Smooth muscle cell (in vitro differentiated cells): ENCODE measurements at regions not wholly inside any gene's neighbourhood (a gene's known extent, or its start where the extent isn't known, plus 50 kb on each side); places are given as distances from the start of the nearest gene placed in this dataset.

Source experiments
- DNase-seq: peaks from one replicate; lab custom pipeline; 2025; ENCODE audit not compliant: unreplicated experiment; lab: John Stamatoyannopoulos, UW
- H2AFZ ChIP-seq: fragments of 200-600 bp; sonication (generic); 2 replicates; pipeline ENCODE4 v1.6.0; 2016; ENCODE audit warnings: antibody characterized with exemption, low read depth, mild to moderate bottlenecking
- H3F3A ChIP-seq: fragments of 200-600 bp; sonication (generic); 2 replicates; pipeline ENCODE4 v1.6.0; 2017; ENCODE audit warnings: antibody characterized with exemption, low read depth
- H3K27ac ChIP-seq: fragments of 200-600 bp; sonication (generic); 2 replicates; pipeline ENCODE4 v1.5.1; 2016; ENCODE audit warnings: low read depth, mild to moderate bottlenecking
- H3K27me3 ChIP-seq: fragments of 200-600 bp; sonication (generic); 2 replicates; pipeline ENCODE4 v1.6.1; 2016; ENCODE audit warnings: low read depth, mild to moderate bottlenecking
- H3K36me3 ChIP-seq: fragments of 200-600 bp; sonication (generic); 2 replicates; pipeline ENCODE4 v1.5.1; 2016; ENCODE audit warnings: low read depth
- H3K4me1 ChIP-seq: fragments of 200-600 bp; sonication (generic); 2 replicates; pipeline ENCODE4 v1.5.1; 2016; ENCODE audit warnings: low read depth
- H3K4me2 ChIP-seq: fragments of 200-600 bp; sonication (generic); 2 replicates; pipeline ENCODE4 v1.6.0; 2016; ENCODE audit warnings: mild to moderate bottlenecking
- H3K4me3 ChIP-seq: fragments of 200-600 bp; sonication (generic); 2 replicates; pipeline ENCODE4 v1.5.1; 2016; ENCODE audit warnings: mild to moderate bottlenecking
- H3K79me2 ChIP-seq: fragments of 200-600 bp; sonication (generic); 2 replicates; pipeline ENCODE4 v1.6.0; 2016; ENCODE audit warnings: low read depth, mild to moderate bottlenecking
- H3K9ac ChIP-seq: fragments of 200-600 bp; sonication (generic); 2 replicates; pipeline ENCODE4 v1.6.0; 2016; ENCODE audit warnings: low read depth
- H3K9me3 ChIP-seq: fragments of 200-600 bp; sonication (generic); replicated peaks from 2 replicates; pipeline ENCODE4 v1.5.1; 2016; ENCODE audit warnings: low read depth
- H4K20me1 ChIP-seq: fragments of 200-600 bp; sonication (generic); 2 replicates; pipeline ENCODE4 v1.6.0; 2016; ENCODE audit warnings: low read depth
- WGBS: methylation state at CpG from one replicate; pipeline ENCODE4 v1.1.7; 2016; ENCODE audit warnings: low lambda C conversion rate; 5-methylcytosine and 5-hydroxymethylcytosine counted together
- TF ChIP-seq, protein P1 (sequence below): fragments of 200-600 bp; sonication (generic); IDR thresholded peaks from 2 replicates; pipeline ENCODE4 v1.5.1; 2017; ENCODE audit warnings: borderline replicate concordance, mild to moderate bottlenecking, antibody characterized with exemption; ENCODE audit not compliant: insufficient read depth, poor library complexity, severe bottlenecking

DNA sequence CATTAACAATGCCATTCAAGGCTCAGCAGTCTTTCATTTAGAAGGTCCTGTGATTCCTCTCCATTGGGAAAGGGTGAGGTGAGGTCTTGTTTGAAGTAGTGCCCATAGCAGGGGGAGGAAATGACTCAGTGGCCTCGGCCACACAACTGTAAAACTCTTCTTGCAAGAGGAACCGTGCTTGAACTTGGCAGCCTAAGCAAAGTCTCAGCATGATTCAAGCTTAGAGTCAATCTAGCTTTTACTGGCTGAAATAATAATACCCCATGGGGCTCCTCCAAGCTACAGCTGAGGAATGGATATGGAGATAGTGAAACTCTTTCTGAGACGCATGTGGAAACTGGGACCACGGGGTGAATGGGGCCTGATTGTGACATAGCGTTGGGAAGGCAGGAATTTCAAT is 428.2 kb downstream of the BMP2 start:
- DNase-seq, result no peak
- no peak overlapping the region for H3K4me3 ChIP-seq
- WGBS, result 63% methylated on average over 5 of the region's 5 CpGs

DNA sequence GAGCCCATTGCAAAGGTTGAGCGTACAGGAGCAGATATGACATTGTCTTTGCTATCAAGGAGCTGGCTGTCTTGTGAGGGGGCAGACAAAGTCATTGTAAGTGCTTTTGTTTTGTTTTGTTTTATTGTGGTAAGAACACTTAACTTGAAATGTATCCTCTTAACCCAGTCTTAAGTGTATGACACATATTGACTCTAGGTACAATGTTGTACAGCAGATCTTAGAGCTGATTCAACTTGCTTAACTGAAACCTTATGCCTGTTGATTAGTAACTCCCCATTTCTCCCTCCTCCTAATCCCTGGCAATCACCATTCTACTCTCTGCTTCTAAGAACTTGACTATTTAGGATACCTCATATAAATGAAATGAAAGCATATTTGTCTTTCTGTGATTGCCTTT is 429.0 kb downstream of the BMP2 start:
- Histone ChIP-seq H4K20me1 (no peaks in the 10 kb centered on the region), H3K27ac (no peak overlapping the region), H3F3A (no peaks in the 10 kb centered on the region), H3K9ac (no peak overlapping the region), H3K4me1 (no peaks in the 10 kb centered on the region), H3K4me2 (no peak overlapping the region), H3K27me3 (no peaks in the 10 kb centered on the region), H3K9me3 (no peaks in the 10 kb centered on the region), H3K4me3 (no peak overlapping the region), H3K36me3 (no peaks in the 10 kb centered on the region), H3K79me2 (no peaks in the 10 kb centered on the region), H2AFZ (no peak overlapping the region)
- DNase-seq, result no peak
- WGBS, result 94% methylated on average over 1 of the region's 1 CpG
- TF ChIP-seq, protein P1, sequence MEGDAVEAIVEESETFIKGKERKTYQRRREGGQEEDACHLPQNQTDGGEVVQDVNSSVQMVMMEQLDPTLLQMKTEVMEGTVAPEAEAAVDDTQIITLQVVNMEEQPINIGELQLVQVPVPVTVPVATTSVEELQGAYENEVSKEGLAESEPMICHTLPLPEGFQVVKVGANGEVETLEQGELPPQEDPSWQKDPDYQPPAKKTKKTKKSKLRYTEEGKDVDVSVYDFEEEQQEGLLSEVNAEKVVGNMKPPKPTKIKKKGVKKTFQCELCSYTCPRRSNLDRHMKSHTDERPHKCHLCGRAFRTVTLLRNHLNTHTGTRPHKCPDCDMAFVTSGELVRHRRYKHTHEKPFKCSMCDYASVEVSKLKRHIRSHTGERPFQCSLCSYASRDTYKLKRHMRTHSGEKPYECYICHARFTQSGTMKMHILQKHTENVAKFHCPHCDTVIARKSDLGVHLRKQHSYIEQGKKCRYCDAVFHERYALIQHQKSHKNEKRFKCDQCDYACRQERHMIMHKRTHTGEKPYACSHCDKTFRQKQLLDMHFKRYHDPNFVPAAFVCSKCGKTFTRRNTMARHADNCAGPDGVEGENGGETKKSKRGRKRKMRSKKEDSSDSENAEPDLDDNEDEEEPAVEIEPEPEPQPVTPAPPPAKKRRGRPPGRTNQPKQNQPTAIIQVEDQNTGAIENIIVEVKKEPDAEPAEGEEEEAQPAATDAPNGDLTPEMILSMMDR, result no peak

More for the DNA sequence above, 428.2 kb downstream of the BMP2 start:
- Histone ChIP-seq H3K4me2 (no peak overlapping the region), H3F3A (no peaks in the 10 kb centered on the region), H3K27ac (no peak overlapping the region), H2AFZ (no peak overlapping the region), H3K9ac (no peak overlapping the region), H3K36me3 (no peaks in the 10 kb centered on the region), H3K9me3 (no peaks in the 10 kb centered on the region), H3K4me1 (no peaks in the 10 kb centered on the region), H4K20me1 (no peaks in the 10 kb centered on the region), H3K27me3 (no peaks in the 10 kb centered on the region), H3K79me2 (no peaks in the 10 kb centered on the region)
- TF ChIP-seq, protein P1, result no peak

DNA sequence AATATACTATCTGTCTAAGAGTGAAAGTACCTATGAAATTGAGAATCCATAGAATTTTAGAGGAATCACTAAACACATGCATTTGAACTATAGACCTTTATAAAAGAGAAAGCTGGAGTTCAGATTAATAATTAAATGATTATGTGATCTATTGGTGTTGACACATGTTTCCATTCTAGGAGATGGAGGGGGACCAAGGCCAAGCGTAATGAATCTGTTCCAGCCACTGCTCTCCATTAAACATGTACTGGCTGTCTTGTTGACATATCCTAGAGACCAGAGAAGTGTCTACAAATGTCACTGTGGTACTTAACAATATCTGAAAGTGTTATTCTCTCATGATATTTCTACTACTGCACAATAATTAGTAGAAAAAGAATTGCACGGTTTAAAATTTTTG is 432.4 kb downstream of the BMP2 start:
- H2AFZ ChIP-seq, result no peak overlapping the region
- no peaks in the 10 kb centered on the region for H3K27me3 ChIP-seq
- no peaks in the 10 kb centered on the region for H3K4me1 ChIP-seq
- H3K79me2 ChIP-seq, result no peaks in the 10 kb centered on the region
- no peaks in the 10 kb centered on the region for H3K9me3 ChIP-seq
- no peak overlapping the region for H3K9ac ChIP-seq
- 97% methylated on average over 2 of the region's 2 CpGs for WGBS
- H4K20me1 ChIP-seq, result no peaks in the 10 kb centered on the region
- no peak overlapping the region for H3K27ac ChIP-seq
- H3F3A ChIP-seq, result no peaks in the 10 kb centered on the region
- no peak overlapping the region for H3K4me2 ChIP-seq
- H3K36me3 ChIP-seq, result no peaks in the 10 kb centered on the region
- no peak overlapping the region for H3K4me3 ChIP-seq
- TF ChIP-seq, protein P1, result no peak
- DNase-seq, result no peak

DNA sequence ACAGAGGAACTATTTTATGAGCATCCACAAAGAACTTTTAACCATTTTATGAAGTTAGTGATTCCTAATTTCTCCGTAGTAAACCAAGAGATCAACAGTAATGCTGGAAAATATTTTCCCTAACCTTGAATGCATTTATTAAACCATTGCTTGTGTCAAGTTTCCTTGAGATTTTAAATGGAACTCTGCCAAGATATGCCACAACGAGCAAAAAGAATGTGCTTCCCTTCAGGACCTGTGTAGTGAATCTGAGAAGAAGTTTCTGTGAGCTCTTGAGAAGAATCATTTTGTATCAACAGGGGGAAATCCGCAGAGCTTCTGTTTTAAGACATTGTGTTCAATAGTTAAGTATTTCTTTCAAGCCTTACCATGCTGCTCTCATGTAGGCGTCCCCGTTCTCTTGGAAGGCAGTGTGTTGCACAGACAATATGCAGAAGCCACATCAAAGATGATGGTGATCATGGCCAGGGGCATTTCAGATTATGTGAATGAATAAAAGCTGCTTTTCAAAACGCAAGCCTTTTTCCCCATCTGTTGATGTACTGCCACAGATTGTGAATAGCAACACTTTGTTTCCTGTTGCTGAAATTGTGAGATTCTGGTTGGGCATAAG is 439.8 kb downstream of the BMP2 start:
- no peaks in the 10 kb centered on the region for H3F3A ChIP-seq
- TF ChIP-seq, protein P1, result no peak
- 85% methylated on average over 6 of the region's 6 CpGs for WGBS
- no peak overlapping the region for H3K27ac ChIP-seq
- no peaks in the 10 kb centered on the region for H3K36me3 ChIP-seq
- no peaks in the 10 kb centered on the region for H3K27me3 ChIP-seq
- H3K9ac ChIP-seq, result no peak overlapping the region
- H3K4me1 ChIP-seq, result no peaks in the 10 kb centered on the region
- H3K9me3 ChIP-seq, result no peaks in the 10 kb centered on the region
- no peak overlapping the region for H3K4me3 ChIP-seq
- H2AFZ ChIP-seq, result no peak overlapping the region
- no peaks in the 10 kb centered on the region for H4K20me1 ChIP-seq
- DNase-seq, result no peak
- no peaks in the 10 kb centered on the region for H3K79me2 ChIP-seq
- no peak overlapping the region for H3K4me2 ChIP-seq
